Heart left ventricle (tissue), 16 donors: ENCODE measurements at regions not wholly inside any gene's neighbourhood (a gene's known extent, or its start where the extent isn't known, plus 50 kb on each side); places are given as distances from the start of the nearest gene placed in this dataset.

Experiments used
- ATAC-seq, 4 donors: fragments of 200-7000 bp; cut with Tn5 transposase; one replicate each; pipeline ENCODE4 v1.9.1; 2020 to 2022; ENCODE audit warnings: moderate library complexity in 4 of 4, mild to moderate bottlenecking in 3 of 4, moderate number of reproducible peaks in 1 of 4
- DNase-seq, 5 donors: peaks; one replicate each; pipeline ENCODE4 v3.0.0-alpha.2; 2020
- H3K27ac ChIP-seq, 12 donors: fragments of 200-600 bp; sonication (generic) in 4 of 12; one replicate each; pipeline versions ENCODE4 v1.5.0 to v1.8.0; 2016 to 2022; ENCODE audit warnings: mild to moderate bottlenecking in 2 of 12
- H3K27me3 ChIP-seq, 9 donors: fragments of 200-600 bp; sonication (generic) in 2 of 9; one replicate each; pipeline versions ENCODE4 v1.5.1 to v1.8.0; 2016 to 2022; ENCODE audit warnings: mild to moderate bottlenecking in 3 of 9
- H3K36me3 ChIP-seq, 9 donors: fragments of 200-600 bp; sonication (generic) in 2 of 9; one replicate each; pipeline versions ENCODE4 v1.5.0 to v1.8.0; 2018 to 2022; ENCODE audit warnings: mild to moderate bottlenecking in 2 of 9
- H3K4me1 ChIP-seq, 12 donors: fragments of 200-600 bp; sonication (generic) in 4 of 12; one replicate each; pipeline versions ENCODE4 v1.5.0 to v1.8.0; 2016 to 2022; ENCODE audit warnings: mild to moderate bottlenecking in 3 of 12
- H3K4me3 ChIP-seq, 12 donors: fragments of 200-600 bp; sonication (generic) in 4 of 12; one replicate each; pipeline versions ENCODE4 v1.5.0 to v1.8.0; 2017 to 2022; ENCODE audit warnings: mild to moderate bottlenecking in 9 of 12, moderate library complexity in 4 of 12
- H3K9me3 ChIP-seq, 12 donors: fragments of 200-600 bp; sonication (generic) in 4 of 12; one replicate each; pipeline versions ENCODE4 v1.5.0 to v1.8.0; 2016 to 2022; ENCODE audit warnings: mild to moderate bottlenecking in 1 of 12
- POLR2A ChIP-seq, 2 donors: fragments of 450-650 bp; IDR thresholded peaks; one replicate each; pipeline ENCODE4 v1.6.1; 2017; ENCODE audit warnings: antibody characterized with exemption in 2 of 2, mild to moderate bottlenecking in 2 of 2, moderate library complexity in 2 of 2
- WGBS, 4 donors: extraction: QIAGEN DNeasy Blood & Tissue Kit in 2 of 4; methylation state at CpG; one replicate each; pipeline versions ENCODE4 v1.1.5 to v1.1.7; 2013 to 2018; 5-methylcytosine and 5-hydroxymethylcytosine counted together
- intact Hi-C, 10 donors: fragments of 100-400 bp; cut with DNase I; formaldehyde crosslinking; loops; one replicate each; pipeline versions ENCODE4 v1.11.1 to v1.14.2; 2022
- TF ChIP-seq, protein P1 (sequence below), 12 donors: fragments of 200-600 bp; sonication (generic) in 4 of 12; IDR thresholded peaks; one replicate each; pipeline versions ENCODE4 v1.5.0 to v1.8.0; 2018 to 2022; ENCODE audit warnings: antibody characterized with exemption in 12 of 12, mild to moderate bottlenecking in 5 of 12
- donor health status: ischemic (EF 13 %, LVEDD 7.1; RV severe dilation, severe dysfunction).
- donor health status: healthy with polysubstance abuse.
- donor health status: DM: no; HTN: yes; CAD: no.
- donor health status: DM: no; HTN: no; CAD: no.
- donor health status: ischemic (EF 25% LVEDD 6.9; RV normal size, moderate dysfunction).
- donor health status: ischemic (EF 25% LVEDD 5.7; RV mildly dilated, moderate dysfunction).
- donor health status: healthy.
- donor health status: DM: yes; HTN: yes; CAD: no.
- donor health status: ischemic (EF 35%, LVEDD 5.7; RV mildly dilated, moderate dysfunction).
- donor health status: nonischemic (EF 11% LVEDD 7.7; RV severe dilation, severe dysfunction).
- donor health status: DM: yes; HTN: yes; CAD: no.
- donor health status: PGD.
- donor health status: ischemic (EF 29% LVEDD 5.4; RV normal size, mild dysfunction).
- donor health status: nonischemic (EF 23%, LVEDD 6.1; RV moderate dilation, normal function).

DNA sequence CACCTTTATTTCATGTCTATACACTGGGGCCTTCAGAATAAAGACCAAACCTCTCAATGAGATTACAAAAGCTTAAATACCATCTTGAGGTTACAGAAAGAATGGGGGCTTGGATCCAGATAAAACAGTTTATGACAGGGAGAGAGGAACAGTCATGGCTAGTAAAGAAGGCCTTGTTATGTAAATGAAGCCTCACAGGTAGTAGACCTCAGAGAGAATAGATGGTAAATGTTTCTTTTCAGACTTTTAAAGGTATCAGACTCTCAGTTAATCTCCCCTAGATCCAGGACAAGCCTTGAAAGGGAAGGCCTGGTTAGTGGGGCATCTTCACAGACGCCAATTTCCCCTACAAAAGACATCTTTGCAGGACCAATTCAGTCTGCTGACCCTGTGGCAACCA is 1325.6 kb downstream of the HACE1 start:
- 49 to 72% (median 60%) methylated on average over 1 of the region's 1 CpG for WGBS, 4 donors
- no peak overlapping the region for H3K27ac ChIP-seq
- ATAC-seq (no peak), DNase-seq (no peak)
- no peaks in the 10 kb centered on the region for H3K27me3 ChIP-seq
- TF ChIP-seq, protein P1, sequence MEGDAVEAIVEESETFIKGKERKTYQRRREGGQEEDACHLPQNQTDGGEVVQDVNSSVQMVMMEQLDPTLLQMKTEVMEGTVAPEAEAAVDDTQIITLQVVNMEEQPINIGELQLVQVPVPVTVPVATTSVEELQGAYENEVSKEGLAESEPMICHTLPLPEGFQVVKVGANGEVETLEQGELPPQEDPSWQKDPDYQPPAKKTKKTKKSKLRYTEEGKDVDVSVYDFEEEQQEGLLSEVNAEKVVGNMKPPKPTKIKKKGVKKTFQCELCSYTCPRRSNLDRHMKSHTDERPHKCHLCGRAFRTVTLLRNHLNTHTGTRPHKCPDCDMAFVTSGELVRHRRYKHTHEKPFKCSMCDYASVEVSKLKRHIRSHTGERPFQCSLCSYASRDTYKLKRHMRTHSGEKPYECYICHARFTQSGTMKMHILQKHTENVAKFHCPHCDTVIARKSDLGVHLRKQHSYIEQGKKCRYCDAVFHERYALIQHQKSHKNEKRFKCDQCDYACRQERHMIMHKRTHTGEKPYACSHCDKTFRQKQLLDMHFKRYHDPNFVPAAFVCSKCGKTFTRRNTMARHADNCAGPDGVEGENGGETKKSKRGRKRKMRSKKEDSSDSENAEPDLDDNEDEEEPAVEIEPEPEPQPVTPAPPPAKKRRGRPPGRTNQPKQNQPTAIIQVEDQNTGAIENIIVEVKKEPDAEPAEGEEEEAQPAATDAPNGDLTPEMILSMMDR (IDR thresholded peaks at IDR 0.05) = no peak
- TF ChIP-seq POLR2A (IDR thresholded peaks at IDR 0.05) = no peak
- intact Hi-C loops = no loop called here
- H3K4me1 ChIP-seq = no peaks in the 10 kb centered on the region
- no peaks in the 10 kb centered on the region for H3K36me3 ChIP-seq
- H3K9me3 ChIP-seq = no peaks in the 10 kb centered on the region
- H3K4me3 ChIP-seq = no peak overlapping the region

DNA sequence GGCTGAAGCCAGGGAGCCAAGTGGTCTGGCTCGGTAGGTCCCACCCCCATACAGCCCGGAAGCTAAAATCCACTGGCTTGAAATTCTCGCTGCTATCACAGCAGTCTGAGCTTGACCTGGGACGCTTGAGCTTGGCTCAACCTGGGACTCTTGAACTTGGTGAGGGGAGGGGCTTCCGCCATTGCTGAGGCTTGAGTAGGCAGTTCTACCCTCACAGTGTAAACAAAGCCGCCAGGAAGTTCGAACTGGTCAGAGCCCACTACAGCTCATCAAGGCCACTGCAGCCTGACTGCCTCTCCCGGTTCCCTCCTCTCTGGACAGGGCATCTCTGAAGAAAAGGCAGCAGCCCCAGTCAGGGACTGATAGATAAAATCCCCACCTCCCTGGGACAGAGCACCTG is 1337.7 kb downstream of the HACE1 start:
- TF ChIP-seq, protein P1 (IDR thresholded peaks at IDR 0.05) = no peak
- TF ChIP-seq POLR2A (IDR thresholded peaks at IDR 0.05) = no peak
- DNase-seq (no peak), ATAC-seq (no peak)
- Histone ChIP-seq H3K27me3 (no peaks in the 10 kb centered on the region), H3K4me1 (no peaks in the 10 kb centered on the region), H3K27ac (no peak overlapping the region), H3K4me3 (no peak overlapping the region), H3K36me3 (no peaks in the 10 kb centered on the region), H3K9me3 (peaks cover 0 to 12% (median 0%) of the 10 kb centered on the region in 12 donors)
- WGBS, 4 donors = 82 to 92% (median 87%) methylated on average over 5 to 8 of the region's 8 CpGs
- intact Hi-C loops = no loop called here

DNA sequence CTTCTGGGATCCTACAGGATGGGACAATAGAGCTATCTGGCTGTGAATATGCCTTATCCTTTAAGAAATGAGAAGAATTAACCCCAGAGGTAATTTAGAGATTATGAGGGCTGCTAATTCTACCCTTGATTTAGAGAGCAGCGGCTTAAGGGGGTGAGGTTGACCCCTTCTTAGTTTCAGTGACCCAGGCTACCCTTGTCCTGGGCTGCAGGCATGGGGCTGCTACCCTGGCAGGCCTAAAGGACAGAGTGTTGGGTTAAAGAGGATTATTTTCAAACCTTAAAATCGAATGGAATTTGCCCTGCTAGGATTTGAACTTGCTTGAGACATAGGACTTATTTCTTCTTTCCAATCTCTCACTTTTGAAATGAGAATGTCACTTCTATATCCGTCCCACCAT is 1343.4 kb downstream of the HACE1 start:
- intact Hi-C loops = no loop called here
- TF ChIP-seq POLR2A (IDR thresholded peaks at IDR 0.05) = no peak
- TF ChIP-seq, protein P1 (IDR thresholded peaks at IDR 0.05) = no peak
- Histone ChIP-seq H3K4me3 (no peak overlapping the region), H3K9me3 (no peaks in the 10 kb centered on the region), H3K36me3 (no peaks in the 10 kb centered on the region), H3K27me3 (no peaks in the 10 kb centered on the region), H3K4me1 (no peaks in the 10 kb centered on the region), H3K27ac (no peak overlapping the region)
- DNase-seq (no peak), ATAC-seq (no peak)
- WGBS, 4 donors = 44 to 51% (median 48%) methylated on average over 3 of the region's 3 CpGs

DNA sequence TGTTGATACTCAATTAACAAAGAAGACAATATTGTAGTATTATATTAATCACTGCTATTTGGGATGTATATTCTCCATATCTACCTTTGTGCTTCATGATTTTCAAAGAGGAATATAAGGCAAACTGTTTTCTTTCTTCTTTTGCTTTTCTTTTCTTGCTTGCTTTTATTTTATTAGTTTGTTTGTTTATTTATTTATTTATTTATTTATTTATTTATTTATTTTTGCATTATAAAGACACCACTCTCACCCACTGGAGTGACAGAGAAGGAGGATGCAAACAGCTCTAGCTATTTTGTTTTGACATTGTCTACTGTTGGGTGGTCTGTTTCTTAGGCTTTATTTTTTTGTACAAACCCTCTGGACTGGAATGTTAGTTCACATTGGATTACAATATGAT is 1352.7 kb downstream of the HACE1 start:
- Histone ChIP-seq H3K4me1 (no peaks in the 10 kb centered on the region), H3K27me3 (no peaks in the 10 kb centered on the region), H3K27ac (no peak overlapping the region), H3K4me3 (no peak overlapping the region), H3K36me3 (no peaks in the 10 kb centered on the region), H3K9me3 (no peaks in the 10 kb centered on the region)
- ATAC-seq = no peak
- no peak for TF ChIP-seq POLR2A (IDR thresholded peaks at IDR 0.05)
- TF ChIP-seq, protein P1 (IDR thresholded peaks at IDR 0.05) = no peak
- intact Hi-C loops = no loop called here
- DNase-seq = no peak
